Osteoblast (primary cell): ENCODE measurements at regions not wholly inside any gene's neighbourhood (a gene's known extent, or its start where the extent isn't known, plus 50 kb on each side); places are given as distances from the start of the nearest gene placed in this dataset.
"Not testable (repeated sequence)": the region's sequence is repeated elsewhere in the genome, so short reads cannot be mapped to it uniquely, and the experiment has no call there.

Source experiments
- DNase-seq: peaks from one replicate; pipeline ENCODE4 v3.0.0; 2011; ENCODE audit warnings: low spot score, mixed read lengths; ENCODE audit not compliant: insufficient read length; ENCODE audit errors: missing footprints
- H2AFZ ChIP-seq: 2 replicates; pipeline ENCODE4 v1.6.0; 2011; ENCODE audit warnings: mild to moderate bottlenecking, low read length
- H3K27ac ChIP-seq: 2 replicates; pipeline ENCODE4 v1.5.1; 2011; ENCODE audit warnings: mild to moderate bottlenecking, low read depth, low read length, moderate library complexity
- H3K27me3 ChIP-seq: 2 replicates; pipeline ENCODE4 v1.6.0; 2012; ENCODE audit warnings: mild to moderate bottlenecking, control low read depth, inconsistent platforms, low read length, moderate library complexity; ENCODE audit not compliant: insufficient read depth
- H3K36me3 ChIP-seq: 2 replicates; pipeline ENCODE4 v1.5.1; 2011; ENCODE audit warnings: mild to moderate bottlenecking, low read length, control low read depth, moderate library complexity; ENCODE audit not compliant: insufficient read depth
- H3K4me1 ChIP-seq: 2 replicates; pipeline ENCODE4 v1.5.1; 2011; ENCODE audit warnings: mild to moderate bottlenecking, low read length, control low read depth, moderate library complexity; ENCODE audit not compliant: insufficient read depth
- H3K4me2 ChIP-seq: 2 replicates; pipeline ENCODE4 v1.6.0; 2011; ENCODE audit warnings: mild to moderate bottlenecking, low read length; ENCODE audit not compliant: insufficient read depth
- H3K4me3 ChIP-seq: fragments of 200-600 bp; sonication (generic); 3 replicates; pipeline ENCODE4 v1.5.1; 2012; ENCODE audit warnings: mild to moderate bottlenecking, low read length, inconsistent platforms; ENCODE audit not compliant: insufficient read depth
- H3K79me2 ChIP-seq: 2 replicates; pipeline ENCODE4 v1.6.0; 2012; ENCODE audit warnings: mild to moderate bottlenecking, low read length, control low read depth, inconsistent platforms; ENCODE audit not compliant: insufficient read depth
- H3K9me3 ChIP-seq: 2 replicates; pipeline ENCODE4 v1.5.1; 2011; ENCODE audit warnings: low read depth, low read length, control low read depth
- H4K20me1 ChIP-seq: 2 replicates; pipeline ENCODE4 v1.6.0; 2012; ENCODE audit warnings: mild to moderate bottlenecking, low read length, control low read depth; ENCODE audit not compliant: insufficient read depth
- TF ChIP-seq, protein P1 (sequence below): IDR thresholded peaks from 2 replicates; pipeline ENCODE4 v1.5.1; 2011; ENCODE audit warnings: mild to moderate bottlenecking, low read depth, low read length, moderate library complexity; ENCODE audit errors: extremely low read depth

DNA sequence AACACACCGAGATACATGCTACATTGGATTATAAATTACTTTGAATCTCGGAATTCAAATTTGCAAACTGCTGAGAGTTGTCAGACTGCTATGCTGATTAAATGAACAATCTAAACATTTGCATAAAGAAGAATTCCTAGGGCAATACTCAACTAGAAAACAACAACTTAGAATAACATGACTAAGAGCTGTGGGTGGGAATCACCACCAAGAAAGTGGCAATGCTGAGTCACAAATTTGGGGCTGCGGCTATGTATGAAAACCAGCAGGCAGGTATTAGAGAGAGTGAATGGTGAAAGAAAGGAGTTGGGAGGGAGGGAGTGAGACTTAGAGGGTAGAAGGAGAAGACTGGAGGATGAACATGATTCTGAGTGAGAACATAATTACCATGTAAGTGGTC is 559.5 kb downstream of the PIK3C3 start:
- Histone ChIP-seq H3K27me3 (no peaks in the 10 kb centered on the region), H4K20me1 (no peaks in the 10 kb centered on the region), H3K4me2 (no peak overlapping the region), H3K79me2 (no peaks in the 10 kb centered on the region), H3K4me1 (peaks cover 3% of the 10 kb centered on the region), H2AFZ (no peak overlapping the region), H3K4me3 (no peak overlapping the region), H3K9me3 (no peaks in the 10 kb centered on the region), H3K27ac (no peak overlapping the region), H3K36me3 (no peaks in the 10 kb centered on the region)
- TF ChIP-seq, protein P1, sequence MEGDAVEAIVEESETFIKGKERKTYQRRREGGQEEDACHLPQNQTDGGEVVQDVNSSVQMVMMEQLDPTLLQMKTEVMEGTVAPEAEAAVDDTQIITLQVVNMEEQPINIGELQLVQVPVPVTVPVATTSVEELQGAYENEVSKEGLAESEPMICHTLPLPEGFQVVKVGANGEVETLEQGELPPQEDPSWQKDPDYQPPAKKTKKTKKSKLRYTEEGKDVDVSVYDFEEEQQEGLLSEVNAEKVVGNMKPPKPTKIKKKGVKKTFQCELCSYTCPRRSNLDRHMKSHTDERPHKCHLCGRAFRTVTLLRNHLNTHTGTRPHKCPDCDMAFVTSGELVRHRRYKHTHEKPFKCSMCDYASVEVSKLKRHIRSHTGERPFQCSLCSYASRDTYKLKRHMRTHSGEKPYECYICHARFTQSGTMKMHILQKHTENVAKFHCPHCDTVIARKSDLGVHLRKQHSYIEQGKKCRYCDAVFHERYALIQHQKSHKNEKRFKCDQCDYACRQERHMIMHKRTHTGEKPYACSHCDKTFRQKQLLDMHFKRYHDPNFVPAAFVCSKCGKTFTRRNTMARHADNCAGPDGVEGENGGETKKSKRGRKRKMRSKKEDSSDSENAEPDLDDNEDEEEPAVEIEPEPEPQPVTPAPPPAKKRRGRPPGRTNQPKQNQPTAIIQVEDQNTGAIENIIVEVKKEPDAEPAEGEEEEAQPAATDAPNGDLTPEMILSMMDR = no peak
- no peak for DNase-seq

DNA sequence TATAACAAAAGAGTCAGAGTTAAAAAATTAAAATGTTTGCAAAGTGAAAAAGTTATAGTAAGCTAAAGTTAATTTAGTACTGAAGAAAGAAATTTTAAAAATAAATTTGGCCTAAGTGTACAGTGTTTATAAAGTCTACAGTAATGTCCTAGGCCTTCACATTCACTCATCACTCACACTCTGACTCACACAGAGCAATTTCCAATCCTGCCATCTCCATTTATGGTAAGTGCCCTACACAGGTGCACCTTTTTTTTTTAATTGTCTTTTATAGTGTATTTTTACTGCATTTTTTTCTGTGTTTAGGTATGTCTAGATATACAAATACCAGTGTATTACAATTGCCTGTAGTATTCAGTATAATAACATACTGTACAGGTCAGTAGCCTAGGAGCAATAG is 562.9 kb downstream of the PIK3C3 start:
- no peak for DNase-seq
- H3K9me3 ChIP-seq = no peaks in the 10 kb centered on the region
- H3K4me3 ChIP-seq = no peak overlapping the region
- peaks cover 3% of the 10 kb centered on the region for H3K4me1 ChIP-seq
- no peak overlapping the region for H2AFZ ChIP-seq
- H3K36me3 ChIP-seq = no peaks in the 10 kb centered on the region
- no peak overlapping the region for H3K4me2 ChIP-seq
- TF ChIP-seq, protein P1 = no peak
- H3K27me3 ChIP-seq = no peaks in the 10 kb centered on the region
- no peaks in the 10 kb centered on the region for H3K79me2 ChIP-seq
- no peak overlapping the region for H3K27ac ChIP-seq
- H4K20me1 ChIP-seq = no peaks in the 10 kb centered on the region

DNA sequence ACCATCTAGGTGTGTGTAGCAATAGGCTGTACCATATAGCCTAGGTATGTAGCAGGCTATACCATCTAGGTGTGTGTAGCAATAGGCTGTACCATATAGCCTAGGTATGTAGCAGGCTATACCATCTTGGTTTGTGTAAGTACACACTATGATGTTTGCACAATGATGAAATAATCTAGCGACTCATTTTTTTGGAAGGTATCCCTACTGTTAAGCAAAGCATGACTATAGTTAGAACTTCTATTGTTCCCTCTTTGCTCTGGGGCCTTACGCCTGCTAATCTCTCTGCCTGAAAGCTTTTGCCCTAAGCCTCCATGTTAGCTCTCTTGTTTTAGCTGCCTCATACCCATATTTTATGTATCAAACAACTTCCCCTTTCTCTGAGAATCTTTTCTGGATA is 563.3 kb downstream of the PIK3C3 start:
- not testable (repeated sequence) for H4K20me1 ChIP-seq, DNase-seq

DNA sequence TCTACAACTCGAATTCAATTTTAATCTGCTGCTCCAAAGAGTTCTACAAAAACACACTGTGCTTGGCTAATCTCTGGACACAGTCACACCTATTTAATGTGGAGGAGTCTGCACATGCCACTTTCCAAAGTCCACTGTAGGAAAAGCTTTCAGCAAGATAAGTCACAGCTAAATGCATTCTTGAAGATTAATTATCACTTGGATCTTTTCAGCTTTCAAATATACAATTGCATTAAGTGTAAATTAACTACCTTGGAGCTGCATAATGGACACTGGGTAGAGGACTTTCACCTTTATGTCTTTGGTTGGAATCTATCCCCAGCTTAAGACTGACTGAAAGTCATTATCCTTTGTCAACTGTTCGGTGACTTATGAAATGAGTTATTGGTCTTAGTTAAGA is 565.1 kb downstream of the PIK3C3 start:
- Histone ChIP-seq H2AFZ (no peak overlapping the region), H3K79me2 (no peaks in the 10 kb centered on the region), H3K4me1 (no peaks in the 10 kb centered on the region), H3K4me3 (no peak overlapping the region), H3K4me2 (no peak overlapping the region), H3K27me3 (no peaks in the 10 kb centered on the region), H3K27ac (no peak overlapping the region), H3K36me3 (no peaks in the 10 kb centered on the region), H4K20me1 (no peaks in the 10 kb centered on the region), H3K9me3 (no peaks in the 10 kb centered on the region)
- TF ChIP-seq, protein P1 = no peak
- no peak for DNase-seq

More for the DNA sequence above, 563.3 kb downstream of the PIK3C3 start:
- not testable (repeated sequence) for H3K9me3 ChIP-seq, H3K27ac ChIP-seq, H2AFZ ChIP-seq, H3K4me2 ChIP-seq, H3K4me1 ChIP-seq, H3K4me3 ChIP-seq, H3K36me3 ChIP-seq, H3K79me2 ChIP-seq, H3K27me3 ChIP-seq

DNA sequence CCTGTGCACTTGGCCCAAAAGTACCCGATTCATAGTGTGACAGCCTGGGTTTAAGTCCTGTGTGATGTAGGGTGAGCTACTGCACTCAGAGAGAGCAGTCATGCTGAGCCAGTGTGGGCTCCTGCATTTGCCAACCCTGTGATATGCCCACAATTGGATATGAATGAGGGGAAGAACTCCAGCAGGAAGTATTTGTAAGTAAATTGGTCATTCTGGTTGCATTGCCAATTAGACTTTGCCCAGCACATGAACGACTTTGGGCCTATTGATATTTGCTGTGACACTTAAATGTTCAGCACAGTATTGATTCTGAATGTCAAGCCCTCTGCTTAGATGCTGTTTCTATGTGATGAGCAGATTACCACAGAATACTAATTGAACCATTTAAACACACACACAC is 570.9 kb downstream of the PIK3C3 start:
- TF ChIP-seq, protein P1 = no peak
- Histone ChIP-seq H3K4me2 (no peak overlapping the region), H3K27ac (no peak overlapping the region), H2AFZ (no peak overlapping the region), H3K36me3 (no peaks in the 10 kb centered on the region), H3K9me3 (no peaks in the 10 kb centered on the region), H3K27me3 (no peaks in the 10 kb centered on the region), H4K20me1 (no peaks in the 10 kb centered on the region), H3K79me2 (no peaks in the 10 kb centered on the region), H3K4me1 (no peaks in the 10 kb centered on the region), H3K4me3 (no peak overlapping the region)
- no peak for DNase-seq
